HG02973 (cell line): ENCODE measurements at regions not wholly inside any gene's neighbourhood (a gene's known extent, or its start where the extent isn't known, plus 50 kb on each side); places are given as distances from the start of the nearest gene placed in this dataset.
"Not testable (repeated sequence)": the region's sequence is repeated elsewhere in the genome, so short reads cannot be mapped to it uniquely, and the experiment has no call there.

Experiments used
- ATAC-seq: cut with Tn5 transposase; IDR thresholded peaks from one replicate; pipeline ENCODE4 v1.9.1; 2021; ENCODE audit warnings: moderate library complexity; ENCODE audit not compliant: unreplicated experiment

- no peak for ATAC-seq
Measured at GRCh38 chrX:114095789-114096188, 488.1 kb upstream of the HTR2C start.

DNA sequence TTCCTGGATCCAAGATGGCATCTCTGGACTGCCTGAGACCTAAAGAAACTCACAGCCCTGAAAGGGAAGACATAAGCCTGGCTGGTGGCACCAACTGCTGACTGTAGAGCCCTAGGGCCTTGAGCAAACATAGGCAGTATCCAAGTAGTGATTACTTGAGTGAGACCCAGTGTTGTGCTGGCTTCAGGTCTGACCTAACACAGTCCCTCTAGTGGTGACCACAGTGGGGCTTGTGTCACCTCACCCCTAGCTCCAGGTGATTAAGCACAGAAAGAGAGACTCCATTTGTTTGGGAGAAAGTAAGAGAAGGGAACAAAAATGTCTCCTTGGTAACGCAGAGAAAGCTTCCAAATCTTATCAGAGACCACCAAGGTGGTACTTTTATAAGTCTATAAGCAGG is 496.3 kb upstream of the HTR2C start:
- ATAC-seq, result no peak

DNA sequence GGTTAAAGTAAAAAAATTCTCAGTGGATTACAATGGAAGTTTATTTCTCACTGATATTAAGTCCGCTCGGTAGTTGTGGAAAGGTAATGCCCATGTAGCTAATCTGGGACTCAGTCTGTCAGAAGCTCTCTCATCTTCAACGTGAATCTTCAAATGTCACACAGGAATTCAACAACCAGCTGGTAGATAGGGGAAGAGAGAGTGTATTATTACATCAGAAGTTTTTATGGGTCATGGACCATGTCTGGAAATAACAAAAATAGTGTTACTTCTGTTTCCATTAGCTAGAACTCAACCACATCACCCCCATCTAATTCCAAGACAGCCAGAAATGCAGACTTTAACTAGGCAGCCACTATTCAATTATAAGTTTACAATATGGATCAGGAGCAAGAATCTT is 506.1 kb upstream of the HTR2C start:
- no peak for ATAC-seq

DNA sequence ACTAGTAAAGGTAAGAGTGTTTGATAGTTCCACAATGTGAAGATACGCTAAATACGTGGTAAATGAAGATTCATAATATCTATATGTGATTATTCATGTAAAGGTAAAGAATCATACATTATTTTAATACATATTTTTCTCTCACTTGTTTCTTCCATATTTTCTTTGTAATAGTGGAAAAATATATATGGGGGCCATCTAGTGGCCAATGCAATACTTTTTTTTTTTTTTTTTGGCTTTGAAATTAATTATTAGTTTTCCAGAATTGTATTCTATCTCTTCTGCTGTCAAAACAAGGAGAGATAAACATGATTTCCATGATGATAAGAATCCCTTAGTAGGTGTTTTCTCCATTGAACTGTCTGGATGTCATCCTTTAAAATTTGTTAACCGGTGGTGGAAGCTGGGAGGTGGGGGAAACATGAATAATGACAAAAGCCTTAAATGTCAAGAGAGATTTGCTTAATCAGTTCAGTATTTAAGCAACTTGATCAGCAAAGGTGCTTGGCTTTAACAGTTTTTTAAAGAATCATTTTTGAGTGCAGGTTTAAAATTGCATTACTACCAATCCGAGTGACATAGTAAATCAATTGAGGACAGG is 508.7 kb upstream of the HTR2C start:
- ATAC-seq, result no peak

DNA sequence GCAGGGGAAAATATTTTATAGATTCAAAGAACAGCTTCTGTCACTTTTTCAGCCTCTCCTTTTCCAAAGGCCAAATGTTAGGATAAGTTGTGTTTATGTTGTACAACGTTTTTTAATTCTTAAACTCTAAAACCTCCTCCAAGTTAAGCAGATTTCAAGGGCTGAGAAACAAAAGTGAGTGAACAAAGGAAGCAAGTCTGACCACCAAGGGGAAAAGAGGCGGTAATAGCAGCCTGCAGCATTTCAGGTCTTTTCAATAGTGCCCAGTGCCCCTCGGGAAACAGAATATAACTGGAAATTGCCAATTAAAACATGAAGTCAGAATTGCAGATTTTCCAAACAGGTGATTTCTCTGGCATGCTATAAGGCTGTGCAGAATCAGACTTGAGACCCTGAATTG is 510.0 kb upstream of the HTR2C start:
- no peak for ATAC-seq

DNA sequence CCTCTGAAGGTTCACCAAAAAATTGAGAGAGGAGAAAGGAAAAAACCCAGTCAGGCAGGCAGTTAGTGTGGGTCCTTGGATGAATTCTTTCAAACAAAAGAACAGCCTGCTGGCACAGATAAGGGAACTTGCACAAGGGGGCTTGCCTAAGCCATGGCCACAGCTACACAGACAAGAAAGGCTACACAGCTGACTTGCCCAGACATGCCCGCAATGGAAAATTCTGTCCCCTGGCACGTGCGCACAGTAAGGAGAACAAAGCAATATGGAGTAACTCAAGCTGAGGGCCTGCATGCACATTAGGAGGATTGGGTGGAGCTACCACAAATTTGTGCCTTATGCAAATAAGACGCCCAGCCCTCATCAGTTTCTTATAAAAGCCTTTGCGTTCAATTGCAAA is 512.5 kb upstream of the HTR2C start:
- ATAC-seq, result no peak

GRCh38 chrX:114065577-114066223 is 518.2 kb upstream of the HTR2C start:
- ATAC-seq, result no peak

- ATAC-seq, result no peak
Measured at GRCh38 chrX:114061226-114061625, 522.7 kb upstream of the HTR2C start.

- ATAC-seq, result no peak
Measured at GRCh38 chrX:114058988-114059418, 524.9 kb upstream of the HTR2C start.

DNA sequence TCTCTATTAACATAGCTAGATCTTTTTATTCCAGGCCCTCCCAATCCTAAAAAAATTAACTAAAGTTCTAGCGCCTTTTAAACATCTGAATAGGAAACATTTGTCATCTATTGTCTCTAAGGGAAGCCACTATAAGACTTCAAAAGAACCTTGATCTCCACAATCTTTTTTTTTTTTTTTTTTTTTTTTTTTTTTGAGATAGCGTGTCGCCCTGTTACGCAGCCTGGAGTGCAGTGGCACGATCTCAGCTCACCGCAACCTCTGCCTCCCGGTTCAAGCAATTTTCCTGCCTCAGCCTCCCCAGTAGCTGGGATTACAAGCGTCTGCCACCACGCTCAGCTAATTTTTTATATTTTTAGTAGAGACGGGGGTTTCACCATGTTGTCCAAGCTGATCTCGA is 526.5 kb upstream of the HTR2C start:
- not testable (repeated sequence) for ATAC-seq

- ATAC-seq, result no peak
Measured at GRCh38 chrX:114051667-114052315, 532.1 kb upstream of the HTR2C start.

GRCh38 chrX:114050075-114050796 is 533.6 kb upstream of the HTR2C start:
- no peak for ATAC-seq

- ATAC-seq, result no peak
Measured at GRCh38 chrX:114049063-114049462, 534.8 kb upstream of the HTR2C start.

- ATAC-seq, result no peak
Measured at GRCh38 chrX:114047558-114047957, 536.3 kb upstream of the HTR2C start.

- no peak for ATAC-seq
Measured at GRCh38 chrX:114046695-114047279, 537.1 kb upstream of the HTR2C start.

- not testable (repeated sequence) for ATAC-seq
Measured at GRCh38 chrX:114041470-114041869, 542.4 kb upstream of the HTR2C start.

DNA sequence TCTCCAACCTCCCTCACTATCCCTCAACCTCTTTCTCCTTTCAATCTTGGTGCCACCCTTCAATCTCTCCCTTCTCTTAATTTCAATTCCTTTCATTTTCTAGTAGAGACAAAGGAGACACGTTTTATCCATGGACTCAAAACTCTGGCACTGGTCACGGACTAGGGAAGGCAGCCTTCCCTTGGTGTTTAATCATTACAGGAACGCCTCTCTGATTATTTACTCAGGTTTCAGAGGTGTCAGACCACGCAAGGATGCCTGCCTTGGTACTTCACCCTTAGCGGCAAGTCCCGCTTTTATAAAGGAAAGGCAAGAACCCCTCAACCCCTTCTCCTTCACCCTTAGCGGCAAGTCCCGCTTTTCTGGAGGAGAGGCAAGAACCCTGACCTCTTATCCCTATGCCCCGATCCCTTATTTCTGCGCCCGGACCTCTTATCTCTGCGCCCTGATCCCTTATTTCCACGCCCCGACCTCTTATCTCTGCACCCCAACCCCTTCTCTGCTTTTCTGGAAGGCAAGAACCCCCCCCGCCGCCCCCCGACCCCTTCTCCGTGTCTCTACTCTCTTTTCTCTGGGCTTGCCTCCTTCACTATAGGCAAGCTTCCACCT is 543.1 kb upstream of the HTR2C start:
- not testable (repeated sequence) for ATAC-seq

- not testable (repeated sequence) for ATAC-seq
Measured at GRCh38 chrX:114040111-114040510, 543.8 kb upstream of the HTR2C start.

GRCh38 chrX:114038358-114038757 is 545.5 kb upstream of the HTR2C start:
- ATAC-seq, result no peak

DNA sequence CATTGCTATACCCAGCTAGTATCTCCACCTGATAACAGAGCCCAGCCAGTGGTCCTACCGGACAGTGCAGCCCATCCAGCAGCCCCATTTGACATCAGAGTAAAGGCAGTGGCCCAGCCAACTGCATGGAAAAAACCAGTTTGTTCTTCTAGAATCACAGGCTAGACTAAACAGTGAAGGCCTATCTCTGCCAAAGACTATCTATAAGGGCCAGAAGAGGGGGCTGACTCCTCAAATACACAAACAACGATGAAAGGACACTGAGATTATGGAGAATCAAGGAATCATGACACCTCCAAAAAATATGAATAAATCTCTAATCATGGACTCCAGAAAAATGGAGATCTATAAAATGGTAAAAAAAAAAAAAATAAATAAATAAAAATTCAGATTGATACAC is 546.4 kb upstream of the HTR2C start:
- ATAC-seq, result no peak
